HG03432 (cell line): ENCODE measurements at regions not wholly inside any gene's neighbourhood (a gene's known extent, or its start where the extent isn't known, plus 50 kb on each side); places are given as distances from the start of the nearest gene placed in this dataset.

Source experiments
- ATAC-seq: cut with Tn5 transposase; IDR thresholded peaks from one replicate; pipeline ENCODE4 v1.9.1; 2021; ENCODE audit warnings: mild to moderate bottlenecking, moderate library complexity; ENCODE audit not compliant: unreplicated experiment

DNA sequence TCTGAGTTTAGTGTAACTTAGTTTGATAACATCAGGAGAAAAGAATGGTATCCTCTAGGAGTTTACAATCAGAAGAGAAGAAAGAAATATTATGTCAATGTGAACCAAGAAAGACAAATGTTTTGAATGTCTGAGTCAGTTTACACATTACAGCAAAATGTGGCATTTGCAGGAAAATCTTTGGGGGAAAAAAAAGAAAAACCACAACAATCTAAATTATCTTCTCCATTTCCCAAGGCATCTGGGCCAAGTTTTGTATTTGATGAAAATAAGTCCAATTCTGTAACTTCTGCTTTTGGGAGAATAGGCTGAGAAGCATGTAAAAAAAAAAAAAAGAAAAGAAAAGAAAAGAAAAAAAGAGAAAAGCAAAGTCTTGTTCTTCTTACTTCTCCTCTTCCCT is 58.8 kb upstream of the FLRT2 start:
- ATAC-seq: no peak

- no peak for ATAC-seq
Measured at GRCh38 chr14:85471744-85472143, 58.2 kb upstream of the FLRT2 start.

DNA sequence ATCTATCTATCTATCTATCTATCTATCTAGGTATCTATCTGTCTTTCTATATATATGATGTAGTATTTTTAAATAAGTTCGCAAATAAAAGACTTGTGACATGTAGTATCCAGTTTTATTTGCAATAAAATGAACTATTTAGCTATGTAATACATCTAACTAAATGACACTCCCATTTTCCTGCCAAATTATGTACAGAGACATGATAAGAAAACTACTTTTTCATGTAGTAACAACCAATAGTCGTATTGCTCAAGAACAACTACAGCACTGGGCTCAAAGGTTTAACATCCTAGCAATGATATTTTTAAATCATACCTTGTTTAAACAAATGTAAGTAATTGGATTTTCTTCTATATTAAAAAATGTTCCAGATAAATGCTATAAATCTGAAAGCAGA is 55.5 kb upstream of the FLRT2 start:
- no peak for ATAC-seq

- ATAC-seq: no peak
Measured at GRCh38 chr14:85475113-85475512, 54.8 kb upstream of the FLRT2 start.

GRCh38 chr14:85479306-85479705 is 50.6 kb upstream of the FLRT2 start:
- ATAC-seq: no peak

DNA sequence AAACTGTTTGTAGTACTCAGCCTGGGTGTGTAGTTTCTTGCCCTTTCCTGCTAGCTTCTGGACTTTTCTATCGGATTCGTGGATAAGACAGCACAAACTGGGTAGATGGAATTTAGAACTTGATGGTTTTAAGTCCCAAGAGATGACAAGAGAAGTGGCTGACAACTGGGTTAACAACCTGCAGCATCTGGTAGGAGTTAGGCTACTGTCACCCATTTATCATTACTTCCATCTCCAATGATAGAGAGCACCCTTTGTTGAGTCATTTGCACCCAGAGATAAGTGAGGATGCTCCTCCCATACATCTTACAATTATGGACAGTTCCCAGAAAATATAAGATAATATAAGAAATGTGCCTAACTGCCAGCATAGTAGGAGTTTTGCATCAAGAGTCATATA is 50.2 kb upstream of the FLRT2 start:
- no peak for ATAC-seq
